GM12865 (cell line): ENCODE measurements at regions not wholly inside any gene's neighbourhood (a gene's known extent, or its start where the extent isn't known, plus 50 kb on each side); places are given as distances from the start of the nearest gene placed in this dataset.

ENCODE experiments used
- DNase-seq: peaks from one replicate; pipeline ENCODE4 v3.0.0; 2010; ENCODE audit warnings: low read depth
- H3K4me3 ChIP-seq: 2 replicates; pipeline ENCODE4 v1.5.1; 2011; ENCODE audit warnings: mild to moderate bottlenecking, low read depth, low read length, control low read depth
- CTCF ChIP-seq: IDR thresholded peaks from 2 replicates; pipeline ENCODE4 v1.5.1; 2011; ENCODE audit warnings: low read length, control low read depth, low read depth, inconsistent platforms; ENCODE audit not compliant: insufficient read depth; ENCODE audit errors: missing control alignments

- no peak for DNase-seq
- no peak for TF ChIP-seq CTCF
- H3K4me3 ChIP-seq: no peak overlapping the region
These were observed 465.2 kb upstream of the NR2F2 start for GRCh38 chr15:95865330-95865739.

GRCh38 chr15:95866711-95867440 is 463.6 kb upstream of the NR2F2 start:
- no peak for TF ChIP-seq CTCF
- DNase-seq: no peak
- H3K4me3 ChIP-seq: no peak overlapping the region

- DNase-seq: no peak
- no peak for TF ChIP-seq CTCF
- H3K4me3 ChIP-seq: no peak overlapping the region
These were observed 462.1 kb upstream of the NR2F2 start for GRCh38 chr15:95868450-95868849.

- DNase-seq: no peak
- H3K4me3 ChIP-seq: no peak overlapping the region
- no peak for TF ChIP-seq CTCF
These were observed 461.5 kb upstream of the NR2F2 start for GRCh38 chr15:95868970-95869369.

GRCh38 chr15:95869920-95870319 is 460.6 kb upstream of the NR2F2 start:
- peak; percentile 30 for DNase-seq
- H3K4me3 ChIP-seq: no peak overlapping the region
- TF ChIP-seq CTCF: no peak

GRCh38 chr15:95872366-95872771 is 458.1 kb upstream of the NR2F2 start:
- no peak for TF ChIP-seq CTCF
- no peak overlapping the region for H3K4me3 ChIP-seq
- no peak for DNase-seq

GRCh38 chr15:95874637-95875036 is 455.9 kb upstream of the NR2F2 start:
- no peak for TF ChIP-seq CTCF
- H3K4me3 ChIP-seq: no peak overlapping the region
- DNase-seq: no peak
